WERI-Rb-1 (cell line): ENCODE measurements at regions not wholly inside any gene's neighbourhood (a gene's known extent, or its start where the extent isn't known, plus 50 kb on each side); places are given as distances from the start of the nearest gene placed in this dataset.

ENCODE experiments used
- DNase-seq: peaks from one replicate; pipeline ENCODE4 v3.0.0-alpha.2; 2020
- H3K27ac ChIP-seq: fragments of 250-450 bp; sonication (Bioruptor Pico); 2 replicates; pipeline ENCODE4 v1.5.1; 2020; ENCODE audit warnings: mild to moderate bottlenecking, moderate library complexity
- H3K27me3 ChIP-seq: fragments of 250-450 bp; sonication (Bioruptor Pico); 2 replicates; pipeline ENCODE4 v1.5.1; 2021; ENCODE audit warnings: mild to moderate bottlenecking, low read depth, moderate library complexity; ENCODE audit not compliant: insufficient read depth, severe bottlenecking
- H3K36me3 ChIP-seq: fragments of 250-450 bp; sonication (Bioruptor Pico); 2 replicates; pipeline ENCODE4 v1.5.1; 2020; ENCODE audit warnings: mild to moderate bottlenecking, moderate library complexity
- H3K4me3 ChIP-seq: 2 replicates; pipeline ENCODE4 v1.5.1; 2011; ENCODE audit warnings: low read depth, mild to moderate bottlenecking, control low read depth, low read length
- H3K9me3 ChIP-seq: fragments of 250-450 bp; sonication (Bioruptor Pico); 2 replicates; pipeline ENCODE4 v1.5.1; 2021; ENCODE audit warnings: mild to moderate bottlenecking, moderate library complexity; ENCODE audit not compliant: severe bottlenecking
- CTCF ChIP-seq: IDR thresholded peaks from 2 replicates; pipeline ENCODE4 v1.5.1; 2011; ENCODE audit warnings: low read depth, mild to moderate bottlenecking, control low read depth, inconsistent platforms, low read length

GRCh38 chr12:66733321-66733720 lies 54.4 kb upstream of the GRIP1 start:
- DNase-seq: no peak
- no peak overlapping the region for H3K27ac ChIP-seq
- no peak for TF ChIP-seq CTCF

DNA sequence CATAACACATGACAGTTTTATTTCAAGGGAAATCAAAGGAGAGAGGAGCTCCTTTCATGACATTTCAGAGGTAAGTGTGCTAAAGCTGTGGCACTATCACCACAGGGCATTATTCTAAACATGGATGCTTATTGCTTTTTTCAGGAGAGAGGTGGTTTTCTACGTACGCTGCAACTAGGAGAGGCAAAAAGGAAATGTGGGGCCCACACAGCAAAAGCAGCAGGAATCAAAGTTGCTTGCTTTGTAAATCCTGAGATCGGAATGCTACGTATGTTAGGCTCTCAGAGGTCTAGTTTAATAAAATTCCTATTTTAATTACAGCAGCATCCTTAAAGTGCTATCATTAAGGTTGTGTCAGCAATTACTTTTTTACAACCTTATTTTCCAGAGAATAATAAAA lies 55.0 kb upstream of the GRIP1 start:
- no peak for DNase-seq
- Histone ChIP-seq H3K9me3 (no peaks in the 10 kb centered on the region), H3K27me3 (no peaks in the 10 kb centered on the region), H3K36me3 (no peaks in the 10 kb centered on the region), H3K27ac (no peak overlapping the region), H3K4me3 (no peak overlapping the region)
- TF ChIP-seq CTCF: no peak

More at GRCh38 chr12:66733321-66733720, 54.4 kb upstream of the GRIP1 start:
- no peaks in the 10 kb centered on the region for H3K9me3 ChIP-seq
- H3K36me3 ChIP-seq: no peaks in the 10 kb centered on the region
- H3K27me3 ChIP-seq: no peaks in the 10 kb centered on the region
- H3K4me3 ChIP-seq: no peak overlapping the region

DNA sequence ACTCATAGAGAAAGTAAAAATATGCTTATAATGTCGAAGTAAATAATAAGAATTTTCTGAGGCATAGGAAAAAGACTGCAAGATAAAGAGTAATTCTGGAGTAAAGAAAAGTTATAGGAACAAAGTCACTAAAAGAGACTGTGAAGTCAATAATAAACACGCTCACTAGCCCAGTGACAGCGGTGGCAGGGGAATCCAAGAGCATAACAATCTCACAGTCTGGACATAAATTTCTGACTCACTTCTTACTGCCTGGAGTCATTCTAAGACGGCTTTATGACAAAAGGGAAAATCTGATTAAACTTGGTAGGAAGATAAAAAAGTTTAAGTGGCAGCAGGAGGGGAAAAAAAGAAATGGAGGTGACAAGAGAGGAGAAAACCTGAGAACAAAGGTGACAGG lies 56.4 kb upstream of the GRIP1 start:
- H3K27me3 ChIP-seq: no peaks in the 10 kb centered on the region
- TF ChIP-seq CTCF: no peak
- no peaks in the 10 kb centered on the region for H3K9me3 ChIP-seq
- H3K27ac ChIP-seq: peak overlapping the region; percentile 60
- peak; percentile 27 for DNase-seq
- H3K4me3 ChIP-seq: peak overlapping the region; percentile 19; the same call in 1 of the 2 replicates
- no peaks in the 10 kb centered on the region for H3K36me3 ChIP-seq

- DNase-seq: no peak
- Histone ChIP-seq H3K27ac (no peak overlapping the region), H3K4me3 (no peak overlapping the region)
These were observed 58.1 kb upstream of the GRIP1 start for GRCh38 chr12:66736931-66737330.

GRCh38 chr12:66739266-66739665 lies 60.4 kb upstream of the GRIP1 start:
- H3K27ac ChIP-seq: no peak overlapping the region
- no peak for TF ChIP-seq CTCF
- H3K27me3 ChIP-seq: no peaks in the 10 kb centered on the region
- no peak overlapping the region for H3K4me3 ChIP-seq
- H3K36me3 ChIP-seq: no peaks in the 10 kb centered on the region
- no peak for DNase-seq
- H3K9me3 ChIP-seq: no peaks in the 10 kb centered on the region

More at GRCh38 chr12:66736931-66737330, 58.1 kb upstream of the GRIP1 start:
- no peaks in the 10 kb centered on the region for H3K27me3 ChIP-seq
- H3K36me3 ChIP-seq: no peaks in the 10 kb centered on the region
- no peak for TF ChIP-seq CTCF
- no peaks in the 10 kb centered on the region for H3K9me3 ChIP-seq

DNA sequence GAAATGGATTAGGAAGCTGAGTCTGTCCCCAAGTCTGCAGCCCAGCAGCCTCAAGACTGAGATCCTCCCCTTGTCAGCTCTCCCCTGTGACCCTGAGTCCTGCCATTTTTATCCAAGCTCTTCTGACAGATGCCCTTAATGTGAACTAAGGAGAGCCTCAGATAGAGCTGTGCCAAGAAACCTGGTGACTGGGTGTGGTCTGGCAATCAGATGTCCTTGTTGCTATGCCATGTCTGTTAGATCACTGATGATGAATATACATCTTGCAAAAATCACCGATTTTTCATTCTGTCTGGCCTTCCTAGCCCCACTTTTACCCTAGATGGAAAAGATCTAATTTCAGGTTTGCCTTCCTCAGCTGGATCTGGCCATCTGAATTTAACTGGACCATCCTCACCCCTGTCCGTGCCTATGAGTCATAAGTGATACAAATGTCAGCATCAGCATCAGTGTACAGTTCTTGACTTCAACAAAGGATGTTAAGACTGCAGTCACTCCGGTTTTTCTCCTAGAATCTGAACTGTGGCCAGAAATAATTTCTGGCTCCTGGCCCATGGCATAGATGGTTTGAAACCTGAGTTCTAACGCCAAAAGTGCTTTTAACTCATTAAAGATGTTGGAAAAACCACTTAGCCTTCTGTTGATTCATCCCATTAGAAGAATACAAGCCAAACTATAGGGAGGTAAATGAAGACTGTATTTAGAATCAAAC lies 61.2 kb upstream of the GRIP1 start:
- H3K4me3 ChIP-seq: no peak overlapping the region
- no peak for DNase-seq
- no peaks in the 10 kb centered on the region for H3K36me3 ChIP-seq
- no peak for TF ChIP-seq CTCF
- no peaks in the 10 kb centered on the region for H3K9me3 ChIP-seq
- no peak overlapping the region for H3K27ac ChIP-seq
- no peaks in the 10 kb centered on the region for H3K27me3 ChIP-seq
